ENCODE measurements at regions not wholly inside any gene's neighbourhood (a gene's known extent, or its start where the extent isn't known, plus 50 kb on each side); places are given as distances from the start of the nearest gene placed in this dataset.
A peak's percentile ranks its signal among the peaks of the same experiment; 100 is the strongest.
"Not testable (repeated sequence)": the region's sequence is repeated elsewhere in the genome, so short reads cannot be mapped to it uniquely, and the experiment has no call there.

DNA sequence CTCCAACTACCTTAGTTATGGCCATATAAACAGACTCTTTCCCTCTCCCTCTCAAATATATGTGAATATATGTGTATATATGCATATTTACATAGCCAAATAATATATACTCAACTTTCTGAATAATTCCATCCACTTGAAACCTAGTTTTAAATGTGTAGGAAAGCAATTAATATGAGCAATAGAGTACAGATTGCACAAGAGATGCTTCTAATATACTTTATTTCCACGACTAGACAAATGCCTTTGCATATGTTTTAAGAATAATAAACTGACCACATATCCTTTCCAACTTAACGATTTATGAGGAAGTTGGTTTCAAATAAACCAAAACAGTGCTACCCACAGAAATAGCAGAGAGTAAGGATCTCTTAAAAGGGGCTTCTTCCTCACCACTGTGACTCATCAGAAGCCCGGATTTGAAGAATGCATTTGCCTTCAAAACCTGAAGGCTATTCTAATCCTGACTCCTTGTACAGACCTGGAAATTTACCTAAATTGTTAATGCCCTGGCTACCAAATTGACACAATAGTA lies 266.3 kb downstream of the AHR start:
- Histone ChIP-seq H3K9me3 (no peaks in the 10 kb centered on the region), H3K36me3 (no peaks in the 10 kb centered on the region), H3K27ac (no peak overlapping the region), H3K4me1 (no peaks in the 10 kb centered on the region), H3K4me3 (no peak overlapping the region), H3K27me3 (no peaks in the 10 kb centered on the region)
- TF ChIP-seq POLR2A (IDR thresholded peaks at IDR 0.05) (no peak), CTCF (IDR thresholded peaks at IDR 0.05) (no peak)
- no peak for DNase-seq
- intact Hi-C loops (cut with DNase I; ENCODE audit: low total_unique reads) = no loop called here

GRCh38 chr7:17580141-17580540 lies 281.7 kb downstream of the AHR start:
- Histone ChIP-seq H3K9me3 (no peaks in the 10 kb centered on the region), H3K27me3 (no peaks in the 10 kb centered on the region), H3K4me3 (no peak overlapping the region), H3K36me3 (no peaks in the 10 kb centered on the region), H3K4me1 (no peaks in the 10 kb centered on the region), H3K27ac (peak overlapping the region in 1 of 2 donors; percentile 15)
- intact Hi-C loops (cut with DNase I; ENCODE audit: low total_unique reads) = no loop called here
- DNase-seq = no peak
- TF ChIP-seq POLR2A (IDR thresholded peaks at IDR 0.05) = no peak
- no peak for TF ChIP-seq CTCF (IDR thresholded peaks at IDR 0.05)

DNA sequence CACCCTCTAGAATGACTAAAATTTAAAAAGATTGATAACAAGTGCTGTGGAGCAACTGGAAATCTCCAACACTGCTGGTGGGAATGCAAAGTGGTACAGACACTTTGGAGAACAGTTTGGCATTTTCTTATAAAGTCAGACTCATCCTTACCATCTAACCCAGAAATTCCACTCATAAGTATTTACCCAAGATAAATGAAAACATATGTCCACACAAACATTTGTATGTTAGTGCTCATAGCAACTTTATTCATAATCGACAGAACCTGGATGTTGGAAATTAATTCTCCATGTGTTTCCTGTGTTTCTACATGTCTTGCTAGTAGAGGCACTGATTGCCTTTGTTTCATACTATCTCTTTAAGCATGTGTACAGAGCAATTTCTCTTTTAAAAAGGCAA lies 282.4 kb downstream of the AHR start:
- H3K27me3 ChIP-seq = no peaks in the 10 kb centered on the region
- H3K9me3 ChIP-seq = no peaks in the 10 kb centered on the region
- TF ChIP-seq POLR2A (IDR thresholded peaks at IDR 0.05) = no peak
- TF ChIP-seq CTCF (IDR thresholded peaks at IDR 0.05) = no peak
- DNase-seq = no peak
- H3K4me1 ChIP-seq = no peaks in the 10 kb centered on the region
- no peaks in the 10 kb centered on the region for H3K36me3 ChIP-seq
- intact Hi-C loops (cut with DNase I; ENCODE audit: low total_unique reads) = no loop called here
- H3K27ac ChIP-seq = no peak overlapping the region
- H3K4me3 ChIP-seq = no peak overlapping the region

GRCh38 chr7:17581301-17581700 lies 282.8 kb downstream of the AHR start:
- intact Hi-C loops (cut with DNase I; ENCODE audit: low total_unique reads) = no loop called here
- no peaks in the 10 kb centered on the region for H3K9me3 ChIP-seq
- TF ChIP-seq CTCF (IDR thresholded peaks at IDR 0.05) (no peak), POLR2A (IDR thresholded peaks at IDR 0.05) (no peak)
- DNase-seq = no peak
- no peak overlapping the region for H3K4me3 ChIP-seq
- H3K36me3 ChIP-seq = no peaks in the 10 kb centered on the region
- no peaks in the 10 kb centered on the region for H3K27me3 ChIP-seq
- no peaks in the 10 kb centered on the region for H3K4me1 ChIP-seq
- no peak overlapping the region for H3K27ac ChIP-seq

DNA sequence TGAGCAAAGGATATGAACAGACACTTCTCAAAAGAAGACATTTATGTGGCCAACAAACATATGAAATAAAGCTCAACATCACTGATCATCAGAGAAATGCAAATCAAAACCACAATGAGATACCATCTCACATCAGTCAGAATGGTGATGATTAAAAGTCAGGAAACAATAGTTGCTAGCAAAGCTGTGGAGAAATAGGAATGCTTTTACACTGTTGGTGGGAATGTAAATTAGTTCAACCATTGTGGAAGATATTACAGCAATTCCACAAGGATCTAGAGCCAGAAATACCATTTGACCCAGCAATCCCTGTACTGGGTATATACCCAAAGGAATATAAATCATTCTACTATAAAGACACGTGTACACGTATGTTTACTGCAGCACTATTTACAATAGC lies 284.2 kb downstream of the AHR start:
- H3K36me3 ChIP-seq, DNase-seq, H3K27me3 ChIP-seq: not testable (repeated sequence)

GRCh38 chr7:17583786-17584185 lies 285.3 kb downstream of the AHR start:
- TF ChIP-seq CTCF (IDR thresholded peaks at IDR 0.05) = no peak
- no peak for TF ChIP-seq POLR2A (IDR thresholded peaks at IDR 0.05)
- DNase-seq = no peak
- H3K4me1 ChIP-seq = no peaks in the 10 kb centered on the region
- H3K27ac ChIP-seq = no peak overlapping the region
- no peaks in the 10 kb centered on the region for H3K27me3 ChIP-seq
- intact Hi-C loops (cut with DNase I; ENCODE audit: low total_unique reads) = no loop called here
- no peaks in the 10 kb centered on the region for H3K36me3 ChIP-seq
- H3K9me3 ChIP-seq = no peaks in the 10 kb centered on the region
- no peak overlapping the region for H3K4me3 ChIP-seq

More for the DNA sequence above, 284.2 kb downstream of the AHR start:
- H3K9me3 ChIP-seq; H3K4me1 ChIP-seq; H3K27ac ChIP-seq; H3K4me3 ChIP-seq; intact Hi-C loops (cut with DNase I; ENCODE audit: low total_unique reads): not testable (repeated sequence)
